Thyroid gland (tissue), 4 donors: ENCODE measurements at regions not wholly inside any gene's neighbourhood (a gene's known extent, or its start where the extent isn't known, plus 50 kb on each side); places are given as distances from the start of the nearest gene placed in this dataset.

Experiments
- DNase-seq, 2 donors: peaks; one replicate each; pipeline ENCODE4 v3.0.0-alpha.2; 2019
- H3K27ac ChIP-seq, 3 donors: fragments of 200-600 bp; sonication (generic); 1 replicate in 2 of 3; 2 replicates in 1 of 3; pipeline ENCODE4 v1.5.1; 2016 to 2019; ENCODE audit warnings: mild to moderate bottlenecking in 1 of 3, moderate library complexity in 1 of 3
- H3K27me3 ChIP-seq: fragments of 200-600 bp; sonication (generic); one replicate; pipeline ENCODE4 v1.5.1; 2019
- H3K36me3 ChIP-seq, 2 donors: fragments of 200-600 bp; sonication (generic); one replicate each; pipeline ENCODE4 v1.5.1; 2016 to 2019
- H3K4me1 ChIP-seq, 2 donors: fragments of 200-600 bp; sonication (generic); one replicate each; pipeline ENCODE4 v1.5.1; 2017 to 2019
- H3K4me3 ChIP-seq, 3 donors: fragments of 200-600 bp; sonication (generic); replicated peaks in 1 of 3; 1 replicate in 2 of 3; 2 replicates in 1 of 3; pipeline ENCODE4 v1.5.1; 2016; ENCODE audit warnings: mild to moderate bottlenecking in 1 of 3
- H3K9me3 ChIP-seq: fragments of 200-600 bp; sonication (generic); one replicate; pipeline ENCODE4 v1.5.1; 2017
- POLR2A ChIP-seq, 2 donors: fragments of 450-650 bp; IDR thresholded peaks; one replicate each; pipeline ENCODE4 v1.6.1; 2017; ENCODE audit warnings: antibody characterized with exemption in 2 of 2, mild to moderate bottlenecking in 2 of 2, moderate library complexity in 1 of 2
- WGBS, 2 donors: methylation state at CpG; one replicate each; pipeline ENCODE4 v1.1.5; 2017; 5-methylcytosine and 5-hydroxymethylcytosine counted together
- intact Hi-C: fragments of 100-400 bp; cut with DNase I; formaldehyde crosslinking; loops from one replicate; pipeline ENCODE4 v1.15.1; 2023
- TF ChIP-seq, protein P1 (sequence below), 6 experiments: fragments of 200-600 bp in 3 of 6; fragments of 450-650 bp in 3 of 6; sonication (generic) in 3 of 6; IDR thresholded peaks; one replicate each; pipeline ENCODE4 v1.5.1; 2016 to 2019; ENCODE audit warnings: antibody characterized with exemption in 6 of 6, mild to moderate bottlenecking in 2 of 6, inconsistent platforms in 1 of 6, moderate library complexity in 1 of 6

DNA sequence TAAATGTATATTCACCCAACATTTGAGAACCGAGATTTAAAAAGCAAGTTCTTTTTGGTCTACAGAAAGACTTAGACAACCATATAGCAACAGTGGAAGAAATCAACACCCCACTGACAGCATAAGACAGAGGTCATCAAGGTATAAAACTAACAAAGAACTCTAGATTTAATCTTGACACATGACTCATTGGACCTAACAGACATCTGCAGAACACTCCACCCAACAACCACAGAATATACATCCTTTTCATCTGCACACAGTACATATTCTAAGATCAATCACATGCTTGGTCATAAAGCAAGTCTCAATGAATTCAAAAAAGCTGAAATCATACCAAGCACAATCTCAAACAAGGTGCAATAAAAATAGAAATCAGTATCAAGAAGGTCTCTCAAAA lies 65.8 kb downstream of the SPIN4 start:
- Histone ChIP-seq H3K4me1 (no peaks in the 10 kb centered on the region), H3K9me3 (no peaks in the 10 kb centered on the region), H3K4me3 (no peak overlapping the region), H3K36me3 (no peaks in the 10 kb centered on the region), H3K27me3 (no peaks in the 10 kb centered on the region), H3K27ac (no peak overlapping the region)
- DNase-seq = no peak
- TF ChIP-seq, protein P1, sequence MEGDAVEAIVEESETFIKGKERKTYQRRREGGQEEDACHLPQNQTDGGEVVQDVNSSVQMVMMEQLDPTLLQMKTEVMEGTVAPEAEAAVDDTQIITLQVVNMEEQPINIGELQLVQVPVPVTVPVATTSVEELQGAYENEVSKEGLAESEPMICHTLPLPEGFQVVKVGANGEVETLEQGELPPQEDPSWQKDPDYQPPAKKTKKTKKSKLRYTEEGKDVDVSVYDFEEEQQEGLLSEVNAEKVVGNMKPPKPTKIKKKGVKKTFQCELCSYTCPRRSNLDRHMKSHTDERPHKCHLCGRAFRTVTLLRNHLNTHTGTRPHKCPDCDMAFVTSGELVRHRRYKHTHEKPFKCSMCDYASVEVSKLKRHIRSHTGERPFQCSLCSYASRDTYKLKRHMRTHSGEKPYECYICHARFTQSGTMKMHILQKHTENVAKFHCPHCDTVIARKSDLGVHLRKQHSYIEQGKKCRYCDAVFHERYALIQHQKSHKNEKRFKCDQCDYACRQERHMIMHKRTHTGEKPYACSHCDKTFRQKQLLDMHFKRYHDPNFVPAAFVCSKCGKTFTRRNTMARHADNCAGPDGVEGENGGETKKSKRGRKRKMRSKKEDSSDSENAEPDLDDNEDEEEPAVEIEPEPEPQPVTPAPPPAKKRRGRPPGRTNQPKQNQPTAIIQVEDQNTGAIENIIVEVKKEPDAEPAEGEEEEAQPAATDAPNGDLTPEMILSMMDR (IDR thresholded peaks at IDR 0.05) = no peak
- no peak for TF ChIP-seq POLR2A (IDR thresholded peaks at IDR 0.05)
- WGBS, 2 donors = 85 to 100% methylated on average over 1 of the region's 1 CpG
- intact Hi-C loops = no loop called here

DNA sequence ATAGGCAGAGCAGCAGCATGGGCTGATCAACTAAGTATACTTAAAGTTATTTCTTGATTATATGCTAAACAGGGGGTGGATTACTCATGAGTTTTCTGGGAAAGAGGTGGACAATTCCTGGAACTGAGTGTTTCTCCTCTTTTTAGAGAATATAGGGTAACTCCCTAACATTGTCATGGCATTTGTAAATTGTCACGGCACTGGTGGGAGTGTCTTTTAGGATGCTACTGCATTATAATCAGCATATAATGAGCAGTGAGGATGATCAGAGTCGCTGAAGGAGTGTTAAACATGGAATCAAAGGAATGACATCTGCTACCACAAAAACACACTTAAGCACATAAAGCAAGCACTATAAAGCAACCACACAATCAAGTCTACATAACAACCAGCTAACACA lies 66.5 kb downstream of the SPIN4 start:
- TF ChIP-seq, protein P1 (IDR thresholded peaks at IDR 0.05) = no peak
- no peak for TF ChIP-seq POLR2A (IDR thresholded peaks at IDR 0.05)
- H3K9me3 ChIP-seq = no peaks in the 10 kb centered on the region
- no peak overlapping the region for H3K27ac ChIP-seq
- H3K27me3 ChIP-seq = no peaks in the 10 kb centered on the region
- no peaks in the 10 kb centered on the region for H3K4me1 ChIP-seq
- 87 to 90% methylated on average over 2 of the region's 2 CpGs for WGBS, 2 donors
- no peaks in the 10 kb centered on the region for H3K36me3 ChIP-seq
- intact Hi-C loops = no loop called here
- DNase-seq = no peak
- H3K4me3 ChIP-seq = no peak overlapping the region

DNA sequence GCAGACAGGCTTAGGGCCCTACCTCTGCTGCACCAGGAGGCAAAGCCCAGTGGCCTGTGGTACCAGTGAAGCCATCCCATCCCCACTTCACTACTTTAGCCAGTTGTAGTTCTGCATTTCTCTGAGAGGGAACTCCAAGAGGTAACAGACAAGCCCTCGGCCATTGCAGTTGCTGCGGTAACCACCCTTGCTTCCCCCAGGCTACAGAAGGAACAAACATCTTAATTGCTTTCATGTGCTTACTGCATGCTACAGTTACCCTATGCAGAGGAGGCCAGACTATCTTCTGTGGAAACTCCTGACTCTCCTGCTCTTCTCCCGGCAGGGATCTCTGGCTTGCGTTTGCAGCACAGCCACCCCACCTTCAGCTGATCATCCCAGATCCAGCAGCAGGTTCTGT lies 67.8 kb downstream of the SPIN4 start:
- no peak for DNase-seq
- Histone ChIP-seq H3K4me1 (no peaks in the 10 kb centered on the region), H3K27me3 (no peaks in the 10 kb centered on the region), H3K4me3 (no peak overlapping the region), H3K9me3 (no peaks in the 10 kb centered on the region), H3K36me3 (no peaks in the 10 kb centered on the region), H3K27ac (no peak overlapping the region)
- intact Hi-C loops = no loop called here
- 80% methylated on average over 4 of the region's 4 CpGs; no CpG with 5 or more reads in 1 of the 2 donors for WGBS, 2 donors
- TF ChIP-seq, protein P1 (IDR thresholded peaks at IDR 0.05) = no peak
- no peak for TF ChIP-seq POLR2A (IDR thresholded peaks at IDR 0.05)

DNA sequence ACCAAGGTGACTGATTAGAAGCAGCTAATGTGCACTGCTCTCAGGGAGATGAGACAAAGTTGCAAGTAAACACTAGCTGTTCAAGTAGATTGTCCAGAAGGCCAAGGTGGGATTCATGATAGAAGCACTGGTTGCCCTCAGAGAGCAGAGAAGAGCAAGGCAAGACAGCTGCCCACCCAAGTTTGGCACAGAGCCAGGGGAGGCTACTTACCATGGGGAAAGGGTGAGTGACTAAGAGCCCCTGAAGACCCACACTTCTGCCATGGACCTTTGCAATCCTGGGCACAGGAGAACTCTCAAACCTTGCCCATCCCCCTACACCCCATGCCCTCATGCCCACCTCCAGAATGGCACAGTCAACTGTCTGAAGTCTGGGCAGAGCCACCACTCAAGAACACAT lies 68.3 kb downstream of the SPIN4 start:
- TF ChIP-seq, protein P1 (IDR thresholded peaks at IDR 0.05) = no peak
- TF ChIP-seq POLR2A (IDR thresholded peaks at IDR 0.05) = no peak
- H3K27ac ChIP-seq = no peak overlapping the region
- no peaks in the 10 kb centered on the region for H3K9me3 ChIP-seq
- no peaks in the 10 kb centered on the region for H3K4me1 ChIP-seq
- DNase-seq = no peak
- intact Hi-C loops = no loop called here
- no peaks in the 10 kb centered on the region for H3K36me3 ChIP-seq
- H3K4me3 ChIP-seq = no peak overlapping the region
- no peaks in the 10 kb centered on the region for H3K27me3 ChIP-seq

DNA sequence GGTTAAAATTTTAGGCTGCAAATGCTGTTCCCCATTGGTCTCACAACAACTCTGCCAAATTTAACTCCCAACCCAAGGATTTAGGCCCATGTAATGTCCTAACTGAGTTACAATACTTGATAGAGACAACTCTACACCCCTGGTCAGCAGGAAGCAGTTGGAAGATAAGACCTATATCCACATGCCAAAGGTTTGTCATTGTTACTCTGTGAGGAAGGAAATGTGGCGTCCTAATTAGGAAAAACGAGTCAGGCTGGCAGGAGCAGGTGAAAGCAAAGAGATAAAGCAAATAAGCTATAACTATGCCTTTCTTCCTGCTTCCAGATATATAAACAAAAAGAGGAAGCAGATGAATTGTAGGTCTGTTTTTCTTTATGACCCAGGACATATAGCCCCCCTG lies 69.1 kb downstream of the SPIN4 start:
- Histone ChIP-seq H3K9me3 (no peaks in the 10 kb centered on the region), H3K4me1 (no peaks in the 10 kb centered on the region), H3K27me3 (no peaks in the 10 kb centered on the region), H3K36me3 (no peaks in the 10 kb centered on the region), H3K4me3 (no peak overlapping the region), H3K27ac (no peak overlapping the region)
- no peak for DNase-seq
- 52 to 60% methylated on average over 2 of the region's 2 CpGs for WGBS, 2 donors
- intact Hi-C loops = no loop called here
- TF ChIP-seq POLR2A (IDR thresholded peaks at IDR 0.05) = no peak
- TF ChIP-seq, protein P1 (IDR thresholded peaks at IDR 0.05) = no peak
